IPS-15b (cell line): ENCODE measurements at regions not wholly inside any gene's neighbourhood (a gene's known extent, or its start where the extent isn't known, plus 50 kb on each side); places are given as distances from the start of the nearest gene placed in this dataset.

Source experiments
- H3K27me3 ChIP-seq: one replicate; pipeline ENCODE4 v1.6.1; 2013; ENCODE audit warnings: low read length; ENCODE audit not compliant: control insufficient read depth, insufficient read depth
- H3K36me3 ChIP-seq: one replicate; pipeline ENCODE4 v1.6.1; 2013; ENCODE audit warnings: low read length; ENCODE audit not compliant: control insufficient read depth, insufficient read depth
- H3K4me1 ChIP-seq: one replicate; pipeline ENCODE4 v1.6.1; 2013; ENCODE audit warnings: mild to moderate bottlenecking, low read length; ENCODE audit not compliant: control insufficient read depth, insufficient read depth
- H3K4me3 ChIP-seq: one replicate; pipeline ENCODE4 v1.5.1; 2013; ENCODE audit warnings: low read depth, low read length
- H3K9ac ChIP-seq: one replicate; pipeline ENCODE4 v1.6.1; 2013; ENCODE audit warnings: low read depth, mild to moderate bottlenecking, low read length
- H3K9me3 ChIP-seq: one replicate; pipeline ENCODE4 v1.6.1; 2013; ENCODE audit warnings: mild to moderate bottlenecking, low read length; ENCODE audit not compliant: control insufficient read depth, insufficient read depth

GRCh38 chr2:117128461-117128860 is 686.0 kb upstream of the DDX18 start:
- Histone ChIP-seq H3K27me3 (no peaks in the 10 kb centered on the region), H3K4me1 (no peaks in the 10 kb centered on the region), H3K4me3 (no peak overlapping the region), H3K9ac (no peak overlapping the region), H3K9me3 (peaks cover 3% of the 10 kb centered on the region), H3K36me3 (no peaks in the 10 kb centered on the region)

- Histone ChIP-seq H3K9ac (no peak overlapping the region), H3K36me3 (no peaks in the 10 kb centered on the region), H3K4me1 (no peaks in the 10 kb centered on the region), H3K27me3 (no peaks in the 10 kb centered on the region), H3K9me3 (no peaks in the 10 kb centered on the region), H3K4me3 (no peak overlapping the region)
Measured at GRCh38 chr2:117137371-117137770, 677.1 kb upstream of the DDX18 start.

GRCh38 chr2:117169036-117169765 is 645.3 kb upstream of the DDX18 start:
- Histone ChIP-seq H3K9ac (no peak overlapping the region), H3K9me3 (peaks cover 15% of the 10 kb centered on the region)

GRCh38 chr2:117170897-117171296 is 643.6 kb upstream of the DDX18 start:
- Histone ChIP-seq H3K9ac (no peak overlapping the region), H3K9me3 (peaks cover 15% of the 10 kb centered on the region), H3K4me3 (no peak overlapping the region), H3K36me3 (no peaks in the 10 kb centered on the region), H3K4me1 (no peaks in the 10 kb centered on the region), H3K27me3 (no peaks in the 10 kb centered on the region)

More at GRCh38 chr2:117169036-117169765, 645.3 kb upstream of the DDX18 start:
- H3K36me3 ChIP-seq: no peaks in the 10 kb centered on the region
- H3K27me3 ChIP-seq: no peaks in the 10 kb centered on the region
- no peaks in the 10 kb centered on the region for H3K4me1 ChIP-seq
- no peak overlapping the region for H3K4me3 ChIP-seq

- Histone ChIP-seq H3K36me3 (no peaks in the 10 kb centered on the region), H3K9me3 (no peaks in the 10 kb centered on the region), H3K4me3 (no peak overlapping the region), H3K4me1 (no peaks in the 10 kb centered on the region), H3K27me3 (no peaks in the 10 kb centered on the region), H3K9ac (no peak overlapping the region)
Measured at GRCh38 chr2:117179405-117179804, 635.1 kb upstream of the DDX18 start.

- H3K4me1 ChIP-seq: peaks cover 3% of the 10 kb centered on the region
Measured at GRCh38 chr2:117190856-117191559, 623.5 kb upstream of the DDX18 start.

GRCh38 chr2:117195381-117195780 is 619.1 kb upstream of the DDX18 start:
- Histone ChIP-seq H3K9ac (no peak overlapping the region), H3K36me3 (no peaks in the 10 kb centered on the region), H3K4me3 (no peak overlapping the region), H3K27me3 (no peaks in the 10 kb centered on the region), H3K9me3 (no peaks in the 10 kb centered on the region), H3K4me1 (peaks cover 3% of the 10 kb centered on the region)

More at GRCh38 chr2:117190856-117191559, 623.5 kb upstream of the DDX18 start:
- no peaks in the 10 kb centered on the region for H3K27me3 ChIP-seq
- H3K9ac ChIP-seq: no peak overlapping the region
- no peak overlapping the region for H3K4me3 ChIP-seq
- H3K36me3 ChIP-seq: no peaks in the 10 kb centered on the region
- H3K9me3 ChIP-seq: no peaks in the 10 kb centered on the region

GRCh38 chr2:117199511-117199910 is 615.0 kb upstream of the DDX18 start:
- Histone ChIP-seq H3K9ac (no peak overlapping the region), H3K27me3 (no peaks in the 10 kb centered on the region), H3K4me3 (no peak overlapping the region), H3K9me3 (no peaks in the 10 kb centered on the region), H3K4me1 (no peaks in the 10 kb centered on the region), H3K36me3 (no peaks in the 10 kb centered on the region)

DNA sequence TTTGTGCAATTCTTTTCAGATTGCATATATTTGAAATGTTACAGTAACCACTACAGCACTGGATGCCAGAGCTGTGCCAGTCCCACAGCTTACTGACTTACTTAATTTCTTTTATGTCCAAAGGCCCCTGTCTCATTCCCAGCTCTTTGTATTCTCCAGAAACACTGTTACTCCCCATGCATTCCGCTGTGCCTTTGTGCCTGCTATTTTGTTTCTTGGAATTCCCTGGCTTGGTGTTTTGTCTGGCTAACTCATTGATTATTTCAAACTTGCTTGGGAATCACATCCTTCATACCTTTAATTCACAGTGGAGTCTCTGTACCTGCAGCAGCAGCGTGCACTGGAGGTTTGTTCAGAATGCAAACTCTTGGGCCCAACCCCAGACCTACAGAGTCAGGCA is 601.9 kb upstream of the DDX18 start:
- Histone ChIP-seq H3K27me3 (no peaks in the 10 kb centered on the region), H3K9me3 (no peaks in the 10 kb centered on the region), H3K4me3 (no peak overlapping the region), H3K36me3 (no peaks in the 10 kb centered on the region), H3K9ac (no peak overlapping the region), H3K4me1 (no peaks in the 10 kb centered on the region)

- no peaks in the 10 kb centered on the region for H3K4me1 ChIP-seq
- no peaks in the 10 kb centered on the region for H3K36me3 ChIP-seq
- no peak overlapping the region for H3K9ac ChIP-seq
- no peaks in the 10 kb centered on the region for H3K27me3 ChIP-seq
- H3K4me3 ChIP-seq: no peak overlapping the region
- H3K9me3 ChIP-seq: no peaks in the 10 kb centered on the region
Measured at GRCh38 chr2:117217145-117217544, 597.3 kb upstream of the DDX18 start.

- no peaks in the 10 kb centered on the region for H3K27me3 ChIP-seq
- no peaks in the 10 kb centered on the region for H3K4me1 ChIP-seq
- no peak overlapping the region for H3K9ac ChIP-seq
- no peaks in the 10 kb centered on the region for H3K9me3 ChIP-seq
- no peak overlapping the region for H3K4me3 ChIP-seq
- H3K36me3 ChIP-seq: no peaks in the 10 kb centered on the region
Measured at GRCh38 chr2:117222809-117223208, 591.7 kb upstream of the DDX18 start.

GRCh38 chr2:117232305-117232704 is 582.2 kb upstream of the DDX18 start:
- Histone ChIP-seq H3K27me3 (no peaks in the 10 kb centered on the region), H3K9ac (no peak overlapping the region), H3K4me1 (peaks cover 4% of the 10 kb centered on the region), H3K9me3 (no peaks in the 10 kb centered on the region), H3K4me3 (no peak overlapping the region), H3K36me3 (no peaks in the 10 kb centered on the region)
